GM23248 (cell line): ENCODE measurements at regions not wholly inside any gene's neighbourhood (a gene's known extent, or its start where the extent isn't known, plus 50 kb on each side); places are given as distances from the start of the nearest gene placed in this dataset.
"Not testable (repeated sequence)": the region's sequence is repeated elsewhere in the genome, so short reads cannot be mapped to it uniquely, and the experiment has no call there.

Experiments
- DNase-seq: peaks from one replicate; pipeline ENCODE4 v3.0.0-alpha.2; 2015
- H2AFZ ChIP-seq: fragments of 200-600 bp; sonication (generic); 2 replicates; pipeline ENCODE4 v1.6.1; 2016; ENCODE audit warnings: antibody characterized with exemption
- H3F3A ChIP-seq: fragments of 200-600 bp; sonication (generic); 2 replicates; pipeline ENCODE4 v1.6.1; 2016; ENCODE audit warnings: mild to moderate bottlenecking, antibody characterized with exemption, mixed run types; ENCODE audit not compliant: insufficient read depth
- H3K27ac ChIP-seq: fragments of 200-600 bp; sonication (generic); 2 replicates; pipeline ENCODE4 v1.5.1; 2016; ENCODE audit warnings: mild to moderate bottlenecking
- H3K27me3 ChIP-seq: fragments of 200-600 bp; sonication (generic); replicated peaks from 2 replicates; pipeline ENCODE4 v1.6.1; 2016; ENCODE audit warnings: mild to moderate bottlenecking; ENCODE audit not compliant: insufficient read depth
- H3K36me3 ChIP-seq: fragments of 200-600 bp; sonication (generic); 2 replicates; pipeline ENCODE4 v1.6.1; 2016; ENCODE audit warnings: low read depth, mild to moderate bottlenecking
- H3K4me1 ChIP-seq: fragments of 200-600 bp; sonication (generic); 2 replicates; pipeline ENCODE4 v1.6.1; 2016; ENCODE audit warnings: mild to moderate bottlenecking; ENCODE audit not compliant: insufficient read depth
- H3K4me2 ChIP-seq: fragments of 200-600 bp; sonication (generic); one replicate; pipeline ENCODE4 v1.6.1; 2016; ENCODE audit warnings: mild to moderate bottlenecking; ENCODE audit not compliant: unreplicated experiment
- H3K4me3 ChIP-seq: fragments of 200-600 bp; sonication (generic); 2 replicates; pipeline ENCODE4 v1.5.1; 2016; ENCODE audit warnings: mild to moderate bottlenecking
- H3K79me2 ChIP-seq: fragments of 200-600 bp; sonication (generic); 2 replicates; pipeline ENCODE4 v1.6.1; 2016; ENCODE audit warnings: mild to moderate bottlenecking; ENCODE audit not compliant: insufficient read depth
- H3K9ac ChIP-seq: fragments of 200-600 bp; sonication (generic); 2 replicates; pipeline ENCODE4 v1.6.1; 2016; ENCODE audit warnings: mild to moderate bottlenecking
- H3K9me2 ChIP-seq: fragments of 200-600 bp; sonication (generic); 2 replicates; pipeline ENCODE4 v1.6.1; 2016; ENCODE audit warnings: mixed run types, mild to moderate bottlenecking, moderate library complexity; ENCODE audit not compliant: insufficient read depth
- H3K9me3 ChIP-seq: fragments of 200-600 bp; sonication (generic); one replicate; pipeline ENCODE4 v1.6.1; 2017; ENCODE audit warnings: low read depth
- H4K20me1 ChIP-seq: fragments of 200-600 bp; sonication (generic); 2 replicates; pipeline ENCODE4 v1.6.0; 2016; ENCODE audit not compliant: insufficient read depth
- EZH2 ChIP-seq: fragments of 200-600 bp; sonication (generic); IDR thresholded peaks from 2 replicates; pipeline ENCODE4 v1.6.1; 2018; ENCODE audit warnings: antibody characterized with exemption, mild to moderate bottlenecking; ENCODE audit not compliant: insufficient read depth, poor library complexity, severe bottlenecking
- EZH2phosphoT487 ChIP-seq: fragments of 200-600 bp; sonication (generic); IDR thresholded peaks from 2 replicates; pipeline ENCODE4 v1.6.1; 2018; ENCODE audit warnings: antibody characterized with exemption, moderate library complexity, mild to moderate bottlenecking, low read depth; ENCODE audit not compliant: insufficient read depth
- WGBS, 2 experiments: methylation state at CpG; one replicate each; pipeline ENCODE4 v1.1.6; 2015 to 2017; ENCODE audit warnings: low lambda C conversion rate in 2 of 2, low coverage in 1 of 2; ENCODE audit errors: missing lambda C conversion rate in 2 of 2; 5-methylcytosine and 5-hydroxymethylcytosine counted together
- in situ Hi-C: fragments of 300-500 bp; cut with MboI; formaldehyde crosslinking; loops from 2 replicates; pipeline ENCODE4 v1.15.0; 2020

DNA sequence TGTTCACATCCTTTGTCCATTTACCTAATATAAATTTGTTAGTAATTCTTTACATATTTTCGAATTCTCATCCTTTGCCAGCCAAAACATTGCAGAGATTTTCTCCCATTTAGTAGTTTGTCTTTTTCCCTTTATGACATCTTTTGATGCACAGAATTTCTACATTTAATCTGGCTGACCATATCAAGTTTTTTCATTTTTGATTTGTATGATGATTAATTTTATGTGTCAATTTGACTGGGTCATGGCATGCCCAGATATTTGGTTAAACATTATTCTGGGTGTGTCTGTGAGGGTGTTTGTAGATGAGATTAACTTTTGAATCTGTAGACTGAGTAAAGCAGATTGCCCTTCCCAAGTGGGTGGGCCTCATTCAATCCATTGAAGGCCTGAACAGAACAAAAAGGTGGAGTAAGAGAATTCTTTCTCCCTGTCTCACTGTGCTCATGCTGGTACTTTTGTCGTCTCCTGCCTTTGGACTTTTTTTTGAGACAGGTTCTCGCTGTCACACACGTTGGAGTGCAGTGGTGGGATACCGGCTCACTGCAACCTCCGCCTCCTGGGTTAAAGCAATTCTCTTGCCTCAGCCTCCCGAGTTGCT, 72.1 kb upstream of the EPB41L1 start:
- no peaks in the 10 kb centered on the region for H4K20me1 ChIP-seq
- no peaks in the 10 kb centered on the region for H3K36me3 ChIP-seq
- H3K4me1 ChIP-seq: peaks cover 18% of the 10 kb centered on the region
- H3F3A ChIP-seq: 0 out of 2 replicates have a peak, but pooled peaks cover 5% of the 10 kb centered on the region
- H3K9ac ChIP-seq: no peak overlapping the region
- 85 to 89% methylated on average over 7 of the region's 7 CpGs for WGBS, 2 experiments
- in situ Hi-C loops: no loop called here
- no peaks in the 10 kb centered on the region for H3K27me3 ChIP-seq
- no peak for DNase-seq
- no peak for TF ChIP-seq EZH2phosphoT487
- no peak for TF ChIP-seq EZH2
- no peak overlapping the region for H3K27ac ChIP-seq
- H3K9me3 ChIP-seq: no peaks in the 10 kb centered on the region
- no peaks in the 10 kb centered on the region for H3K9me2 ChIP-seq
- H2AFZ ChIP-seq: no peak overlapping the region
- H3K79me2 ChIP-seq: no peaks in the 10 kb centered on the region
- no peak overlapping the region for H3K4me3 ChIP-seq
- H3K4me2 ChIP-seq: no peak overlapping the region

DNA sequence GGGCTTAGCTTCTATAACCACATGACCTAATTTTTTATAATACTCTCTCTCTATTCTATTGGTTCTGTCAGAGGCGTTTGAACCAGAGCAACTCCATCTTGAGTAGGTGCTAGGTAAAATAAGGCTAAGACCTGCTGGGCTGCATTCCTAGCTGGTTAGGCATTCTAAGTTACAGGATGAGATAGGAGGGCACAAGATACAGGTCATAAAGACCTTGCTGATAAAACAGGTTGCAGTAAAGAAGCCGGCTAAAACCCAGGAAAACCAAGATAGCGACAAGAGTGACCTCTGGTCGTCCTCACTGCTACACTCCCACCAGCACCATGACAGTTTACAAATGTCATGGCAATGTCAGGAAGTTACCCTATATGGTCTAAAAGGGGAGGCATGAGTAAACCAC, 71.3 kb upstream of the EPB41L1 start:
- DNase-seq, H3K4me2 ChIP-seq, H3K36me3 ChIP-seq, H3F3A ChIP-seq, H3K27ac ChIP-seq, H3K9me3 ChIP-seq, in situ Hi-C loops, H3K79me2 ChIP-seq, H3K27me3 ChIP-seq, H3K4me3 ChIP-seq, H3K9ac ChIP-seq, H3K9me2 ChIP-seq, H4K20me1 ChIP-seq, H2AFZ ChIP-seq: not testable (repeated sequence)
- 90 to 91% methylated on average over 4 of the region's 4 CpGs for WGBS, 2 experiments
- peaks cover 18% of the 10 kb centered on the region for H3K4me1 ChIP-seq

DNA sequence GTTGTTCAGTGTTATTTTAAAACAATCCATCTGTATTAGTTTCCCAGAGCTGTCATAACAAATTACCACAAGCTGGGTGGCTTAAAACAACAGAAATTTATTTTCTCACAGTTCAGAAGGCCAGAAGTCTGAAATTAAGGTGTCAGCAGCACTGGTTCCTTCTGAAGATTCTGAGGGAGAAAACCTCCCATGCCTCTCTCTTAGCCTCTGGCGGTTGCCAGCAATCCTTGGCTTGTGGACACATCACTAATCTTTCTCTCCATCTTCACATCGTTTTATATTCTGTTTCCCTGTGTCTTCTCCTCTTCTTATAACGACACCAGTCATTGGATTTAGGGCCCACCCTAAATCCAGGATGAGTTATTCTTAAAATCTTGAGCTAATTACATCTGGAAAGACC, 70.2 kb upstream of the EPB41L1 start:
- Histone ChIP-seq H3K27me3 (no peaks in the 10 kb centered on the region), H3K9me2 (no peaks in the 10 kb centered on the region), H3K9me3 (no peaks in the 10 kb centered on the region), H3F3A (0 out of 2 replicates have a peak, but pooled peaks cover 5% of the 10 kb centered on the region), H3K27ac (no peak overlapping the region), H4K20me1 (no peaks in the 10 kb centered on the region), H2AFZ (no peak overlapping the region), H3K79me2 (no peaks in the 10 kb centered on the region), H3K4me2 (no peak overlapping the region), H3K4me1 (peaks cover 18% of the 10 kb centered on the region), H3K9ac (no peak overlapping the region), H3K4me3 (no peak overlapping the region), H3K36me3 (no peaks in the 10 kb centered on the region)
- in situ Hi-C loops: no loop called here
- no peak for DNase-seq
- TF ChIP-seq EZH2 (no peak), EZH2phosphoT487 (no peak)
- whole genome bisulfite sequencing, 2 experiments: 72 to 76% methylated on average over 3 of the region's 3 CpGs

DNA sequence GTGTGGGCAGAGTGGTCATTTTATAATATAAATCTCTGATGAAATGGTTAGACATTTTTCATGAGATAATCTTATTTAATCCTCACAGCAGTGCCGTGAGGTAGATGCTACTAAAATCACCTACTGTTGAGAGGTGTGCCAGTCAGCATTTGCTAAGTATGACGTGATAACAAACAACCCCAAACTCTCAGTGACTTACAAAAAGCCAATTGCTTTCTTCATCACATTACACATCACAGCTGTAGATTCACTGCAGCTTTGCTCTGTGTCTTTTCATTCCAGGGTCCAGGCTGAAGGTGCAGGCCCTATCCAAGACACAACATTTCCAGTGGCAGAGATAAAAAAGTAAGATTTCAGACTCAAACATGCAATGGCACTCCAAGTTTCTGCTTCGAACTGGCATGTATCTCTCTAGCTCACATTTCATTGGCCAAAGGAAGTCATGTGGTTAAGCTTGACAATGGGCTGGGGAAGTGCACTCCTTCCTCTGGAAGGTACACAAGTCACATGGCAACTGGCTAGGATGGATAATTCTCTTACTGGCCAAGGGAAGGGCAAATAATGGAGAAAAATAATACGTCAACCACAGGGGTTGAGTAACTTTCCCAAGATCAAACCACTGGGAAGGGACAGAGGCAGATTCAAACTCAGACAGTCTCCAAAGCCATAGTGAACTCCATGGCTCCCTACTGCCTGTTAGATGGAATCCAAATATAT, 69.5 kb upstream of the EPB41L1 start:
- peaks cover 18% of the 10 kb centered on the region for H3K4me1 ChIP-seq
- no peaks in the 10 kb centered on the region for H3K9me2 ChIP-seq
- 0 out of 2 replicates have a peak, but pooled peaks cover 5% of the 10 kb centered on the region for H3F3A ChIP-seq
- H4K20me1 ChIP-seq: no peaks in the 10 kb centered on the region
- TF ChIP-seq EZH2phosphoT487: no peak
- no peak for TF ChIP-seq EZH2
- H3K27me3 ChIP-seq: no peaks in the 10 kb centered on the region
- no peaks in the 10 kb centered on the region for H3K9me3 ChIP-seq
- 93 to 95% methylated on average over 4 of the region's 4 CpGs for WGBS, 2 experiments
- no peak overlapping the region for H3K27ac ChIP-seq
- in situ Hi-C loops: no loop called here
- H3K4me2 ChIP-seq: peak overlapping the region; percentile 50
- H3K4me3 ChIP-seq: no peak overlapping the region
- H3K9ac ChIP-seq: no peak overlapping the region
- DNase-seq: no peak
- no peaks in the 10 kb centered on the region for H3K36me3 ChIP-seq
- no peaks in the 10 kb centered on the region for H3K79me2 ChIP-seq
- H2AFZ ChIP-seq: no peak overlapping the region
